ENCODE measurements at regions not wholly inside any gene's neighbourhood (a gene's known extent, or its start where the extent isn't known, plus 50 kb on each side); places are given as distances from the start of the nearest gene placed in this dataset.

- no peak for TF ChIP-seq CTCF (IDR thresholded peaks at IDR 0.05)
- no peak for TF ChIP-seq POLR2A (IDR thresholded peaks at IDR 0.05)
These were observed 220.2 kb upstream of the CSF3R start for GRCh38 chr1:36702963-36703362.

All from testis (tissue), 2 donors.